ENCODE measurements at regions not wholly inside any gene's neighbourhood (a gene's known extent, or its start where the extent isn't known, plus 50 kb on each side); places are given as distances from the start of the nearest gene placed in this dataset.

DNA sequence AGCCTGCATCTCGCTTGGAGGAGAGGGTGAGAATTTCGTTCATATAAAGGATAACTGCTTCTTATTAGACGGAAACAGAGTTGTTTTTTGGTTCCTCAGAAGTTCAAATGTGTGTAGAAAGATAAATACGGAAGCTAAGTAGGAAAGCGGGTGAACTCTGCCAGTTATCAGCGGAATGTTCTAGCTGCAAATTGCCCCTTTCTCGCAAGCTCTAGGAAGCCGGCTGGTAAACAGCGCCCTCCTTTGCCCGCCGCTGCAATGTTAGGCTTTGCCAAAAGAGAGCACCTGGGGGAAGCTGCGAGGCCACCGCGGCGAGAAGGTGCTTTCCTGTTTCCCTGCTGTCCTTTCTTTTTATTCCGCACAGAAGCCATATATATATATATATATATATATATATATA, 67.0 kb downstream of the IGLL5 start:
- TF ChIP-seq, protein P1, sequence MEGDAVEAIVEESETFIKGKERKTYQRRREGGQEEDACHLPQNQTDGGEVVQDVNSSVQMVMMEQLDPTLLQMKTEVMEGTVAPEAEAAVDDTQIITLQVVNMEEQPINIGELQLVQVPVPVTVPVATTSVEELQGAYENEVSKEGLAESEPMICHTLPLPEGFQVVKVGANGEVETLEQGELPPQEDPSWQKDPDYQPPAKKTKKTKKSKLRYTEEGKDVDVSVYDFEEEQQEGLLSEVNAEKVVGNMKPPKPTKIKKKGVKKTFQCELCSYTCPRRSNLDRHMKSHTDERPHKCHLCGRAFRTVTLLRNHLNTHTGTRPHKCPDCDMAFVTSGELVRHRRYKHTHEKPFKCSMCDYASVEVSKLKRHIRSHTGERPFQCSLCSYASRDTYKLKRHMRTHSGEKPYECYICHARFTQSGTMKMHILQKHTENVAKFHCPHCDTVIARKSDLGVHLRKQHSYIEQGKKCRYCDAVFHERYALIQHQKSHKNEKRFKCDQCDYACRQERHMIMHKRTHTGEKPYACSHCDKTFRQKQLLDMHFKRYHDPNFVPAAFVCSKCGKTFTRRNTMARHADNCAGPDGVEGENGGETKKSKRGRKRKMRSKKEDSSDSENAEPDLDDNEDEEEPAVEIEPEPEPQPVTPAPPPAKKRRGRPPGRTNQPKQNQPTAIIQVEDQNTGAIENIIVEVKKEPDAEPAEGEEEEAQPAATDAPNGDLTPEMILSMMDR (IDR thresholded peaks at IDR 0.05): no peak
- DNase-seq (ENCODE audit: low spot score): no peak
- ATAC-seq (ENCODE audit: low FRiP score): no peak

DNA sequence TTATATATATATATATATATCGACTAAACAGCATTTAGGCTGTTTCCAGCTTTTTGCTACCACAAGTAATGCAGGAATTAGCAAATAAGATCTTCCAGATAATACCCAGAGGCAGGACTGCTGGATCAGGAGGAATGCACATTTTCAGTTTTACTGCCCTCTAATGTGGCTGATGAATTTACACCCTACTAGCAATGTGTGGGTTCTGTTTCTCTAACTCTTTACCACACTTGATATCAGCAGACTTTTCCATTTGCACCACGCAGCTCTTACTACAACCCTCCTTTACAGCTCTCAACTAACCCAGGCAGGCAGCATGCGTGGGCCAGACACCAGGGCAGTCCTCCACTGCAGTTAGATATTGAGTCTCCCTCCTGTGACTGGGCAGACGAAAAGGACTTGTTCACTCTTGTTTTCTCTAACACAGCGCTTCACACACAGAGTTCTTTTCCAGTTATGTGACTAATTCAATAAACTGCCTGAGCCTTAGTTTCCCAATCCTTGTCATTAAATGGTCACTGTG, 67.7 kb downstream of the IGLL5 start:
- TF ChIP-seq, protein P1 (IDR thresholded peaks at IDR 0.05): no peak
- no peak for DNase-seq (ENCODE audit: low spot score)
- no peak for ATAC-seq (ENCODE audit: low FRiP score)

DNA sequence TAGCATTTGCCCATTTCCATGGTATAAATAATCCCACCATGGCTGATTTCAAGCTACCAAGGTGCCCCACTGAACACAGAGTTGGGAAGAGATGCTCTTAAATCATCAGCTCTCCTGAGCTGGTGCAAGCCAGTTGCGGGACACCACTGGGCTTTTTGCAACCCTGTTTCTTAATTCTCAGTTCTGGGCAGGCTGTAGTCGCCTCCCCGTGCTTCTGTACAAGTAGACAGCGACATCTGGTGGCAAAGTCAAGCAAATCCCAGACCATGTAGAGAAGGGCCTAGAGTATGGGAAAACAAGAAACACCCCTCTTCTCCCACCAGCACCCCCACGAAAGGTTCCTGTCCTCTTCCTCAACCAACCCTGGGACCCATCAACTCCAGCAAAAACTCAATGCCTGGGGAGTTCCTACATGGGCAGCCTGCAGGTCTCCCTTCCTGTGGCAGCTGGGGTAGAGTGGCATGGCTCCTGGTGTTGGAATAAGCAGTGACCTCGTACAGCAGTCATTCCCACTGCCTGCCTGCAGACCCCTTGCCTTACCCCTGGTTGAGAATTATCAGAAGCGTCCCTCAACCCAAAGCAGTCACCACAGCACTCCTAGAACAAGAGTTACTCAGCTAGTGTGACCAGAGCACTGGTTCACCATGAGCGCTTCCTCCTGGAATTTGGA, 68.4 kb downstream of the IGLL5 start:
- TF ChIP-seq, protein P1 (IDR thresholded peaks at IDR 0.05): peak in 1 of 3 donors; percentile 38
- ATAC-seq (ENCODE audit: low FRiP score): peak; percentile 79
- peak; percentile 55 for DNase-seq (ENCODE audit: low spot score)

DNA sequence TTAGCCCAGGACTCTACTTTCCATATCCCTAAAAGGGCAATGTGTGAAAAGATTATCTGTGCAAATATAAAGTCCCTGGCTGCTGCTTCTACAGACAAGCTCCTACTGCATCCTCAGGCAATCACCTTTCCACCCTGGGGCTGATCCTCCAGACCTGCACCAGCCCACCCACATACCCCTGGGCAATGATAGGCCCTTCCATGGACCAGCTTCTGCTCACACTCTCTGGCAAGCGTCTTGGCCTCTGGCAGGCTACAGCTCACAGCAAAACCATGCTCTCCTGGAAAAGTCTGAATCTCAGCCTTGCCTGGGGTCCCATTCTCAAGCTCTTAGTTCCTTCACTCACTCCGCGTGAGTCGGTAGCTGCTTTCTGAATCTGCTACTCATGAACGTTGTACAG, 69.5 kb downstream of the IGLL5 start:
- TF ChIP-seq, protein P1 (IDR thresholded peaks at IDR 0.05): no peak
- ATAC-seq (ENCODE audit: low FRiP score): no peak
- no peak for DNase-seq (ENCODE audit: low spot score)

DNA sequence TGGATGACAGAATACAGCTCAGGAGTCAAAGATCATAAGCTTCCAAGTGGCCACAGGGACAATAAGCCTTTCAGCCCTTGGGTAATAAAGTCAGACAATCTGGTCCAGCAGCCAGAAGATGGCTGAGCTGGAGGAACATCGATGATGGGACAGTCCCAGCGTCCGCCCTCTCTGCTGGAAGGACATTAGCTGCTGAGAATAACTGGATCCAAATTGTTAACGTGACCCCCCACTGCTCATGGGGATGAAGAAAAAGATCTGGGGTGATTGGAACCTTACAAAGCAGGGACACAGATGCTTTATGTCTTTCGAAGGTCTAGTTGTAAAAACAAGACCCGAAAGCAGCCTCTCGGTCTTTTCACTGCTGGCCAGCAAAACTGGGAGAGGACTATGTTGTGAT, 71.0 kb downstream of the IGLL5 start:
- TF ChIP-seq, protein P1 (IDR thresholded peaks at IDR 0.05): no peak
- ATAC-seq (ENCODE audit: low FRiP score): no peak
- DNase-seq (ENCODE audit: low spot score): no peak

DNA sequence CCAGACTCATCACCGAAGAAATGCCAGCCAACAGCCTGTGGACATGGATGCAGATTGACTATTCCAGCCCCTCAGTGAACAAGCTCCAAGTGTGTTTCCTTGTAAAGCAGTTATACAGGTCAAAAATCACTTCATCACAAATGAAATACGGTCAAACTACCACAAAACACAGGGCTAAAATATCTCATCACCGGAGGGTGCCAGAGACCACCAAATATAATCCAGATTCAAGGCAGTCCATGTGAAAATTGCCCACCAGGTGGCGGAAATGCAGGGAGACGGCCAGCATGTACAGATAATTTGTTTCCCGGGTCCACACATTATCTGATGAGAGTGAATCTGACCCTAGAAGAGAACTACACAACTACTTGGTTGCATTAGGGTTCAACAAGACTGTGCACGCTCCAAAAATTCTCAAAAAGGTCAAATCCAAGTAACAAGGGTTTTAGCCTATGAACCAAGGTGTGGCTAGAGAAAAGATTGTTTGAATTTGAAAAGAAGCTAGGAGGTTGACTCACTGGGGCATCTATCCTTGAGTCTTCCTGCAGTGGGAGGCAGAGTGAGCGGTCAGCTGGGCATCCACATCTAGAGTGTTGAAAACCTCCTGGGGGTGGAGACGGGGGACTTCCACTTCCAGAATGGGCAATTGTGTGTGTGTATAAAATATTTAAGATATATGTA, 71.7 kb downstream of the IGLL5 start:
- ATAC-seq (ENCODE audit: low FRiP score) (no peak), DNase-seq (ENCODE audit: low spot score) (peak; percentile 73)
- TF ChIP-seq, protein P1 (IDR thresholded peaks at IDR 0.05): peak in 2 of 3 donors; percentile 49 to 79

DNA sequence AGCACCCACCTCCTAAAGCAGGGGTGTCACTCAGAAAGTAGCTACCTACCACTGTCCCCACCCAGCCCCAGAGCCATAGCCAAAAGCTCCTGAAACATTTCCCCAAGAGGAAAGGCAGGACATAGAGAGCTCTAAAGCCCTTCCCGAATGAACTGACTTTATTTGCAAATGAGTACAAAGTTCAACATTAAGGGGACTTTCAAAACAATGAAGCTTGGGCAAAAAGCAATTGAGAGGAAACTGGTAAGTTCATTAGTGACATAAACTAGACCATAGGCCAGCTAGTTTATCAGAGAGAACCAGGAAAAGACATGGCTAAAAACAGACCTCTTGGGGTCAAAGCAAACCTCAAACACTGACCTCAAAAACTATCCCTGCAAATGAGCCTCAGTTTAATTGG, 72.7 kb downstream of the IGLL5 start:
- DNase-seq (ENCODE audit: low spot score) (no peak), ATAC-seq (ENCODE audit: low FRiP score) (no peak)
- TF ChIP-seq, protein P1 (IDR thresholded peaks at IDR 0.05): no peak
